ENCODE measurements at regions not wholly inside any gene's neighbourhood (a gene's known extent, or its start where the extent isn't known, plus 50 kb on each side); places are given as distances from the start of the nearest gene placed in this dataset.

DNA sequence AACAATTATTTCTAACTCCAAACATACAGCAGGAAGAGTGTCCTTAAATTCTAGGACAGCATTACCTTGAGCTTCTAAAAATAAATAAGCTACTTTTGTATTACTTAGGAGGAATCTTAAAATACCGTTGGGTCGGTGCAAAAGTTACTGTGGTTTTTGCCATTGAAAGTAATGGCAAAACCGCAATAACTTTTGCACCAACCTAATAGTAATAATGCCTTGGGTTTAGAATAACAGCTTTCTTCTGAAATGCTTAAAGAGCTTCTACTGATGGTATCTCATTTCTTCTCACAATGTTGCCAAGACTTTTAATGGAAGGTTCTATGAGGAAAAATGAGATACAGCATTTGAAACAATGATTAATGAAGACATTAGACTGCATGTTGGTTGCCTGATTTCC, 179.9 kb downstream of the SEC16B start:
- DNase-seq (ENCODE audit: low spot score): no peak

DNA sequence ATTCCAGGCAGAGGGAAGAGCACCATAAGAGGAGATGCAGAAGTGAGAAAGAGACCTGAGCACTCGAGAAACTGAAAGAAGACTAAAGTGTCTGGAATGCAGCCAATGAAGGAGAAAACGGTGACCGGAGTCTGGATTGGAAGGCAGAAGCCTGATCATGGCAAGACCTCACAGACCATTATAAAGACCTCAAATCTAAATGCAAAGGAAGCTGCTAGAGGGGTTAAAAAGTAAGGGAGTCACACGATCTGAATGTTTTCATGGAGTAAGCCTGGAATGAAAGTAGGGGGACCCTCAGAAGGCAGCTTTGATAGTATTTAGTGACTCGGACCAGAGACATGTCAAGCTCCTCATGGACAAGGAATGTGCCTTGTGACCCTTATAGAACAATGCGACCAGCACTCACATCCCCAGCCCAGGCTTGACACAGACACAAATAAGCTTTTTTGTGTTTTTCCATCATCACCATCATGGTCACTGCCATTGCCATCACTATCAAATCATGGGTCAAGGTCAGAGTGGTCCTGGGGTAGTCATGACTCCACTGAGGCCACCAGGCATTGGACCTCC, 183.6 kb downstream of the SEC16B start:
- no peak for DNase-seq (ENCODE audit: low spot score)

DNA sequence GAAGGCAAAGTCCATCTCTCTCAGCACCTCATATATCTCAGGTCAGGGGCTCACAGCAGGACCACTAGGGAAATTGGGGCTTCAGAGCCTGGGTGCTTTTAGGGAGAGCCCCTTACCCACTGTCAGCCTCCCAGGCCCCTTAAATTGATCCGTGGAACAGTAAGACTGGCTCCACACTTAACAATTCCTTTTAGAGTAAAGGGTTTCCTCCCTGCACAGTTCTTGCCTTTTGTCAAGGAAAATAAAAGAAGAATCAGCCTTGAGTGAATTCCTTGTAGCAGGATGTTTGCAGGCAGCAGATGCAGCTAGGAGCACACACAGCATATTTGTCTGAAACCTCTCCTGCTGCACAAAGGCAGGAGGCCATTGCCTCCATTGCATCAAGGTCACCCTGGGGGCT, 184.9 kb downstream of the SEC16B start:
- no peak for DNase-seq (ENCODE audit: low spot score)

DNA sequence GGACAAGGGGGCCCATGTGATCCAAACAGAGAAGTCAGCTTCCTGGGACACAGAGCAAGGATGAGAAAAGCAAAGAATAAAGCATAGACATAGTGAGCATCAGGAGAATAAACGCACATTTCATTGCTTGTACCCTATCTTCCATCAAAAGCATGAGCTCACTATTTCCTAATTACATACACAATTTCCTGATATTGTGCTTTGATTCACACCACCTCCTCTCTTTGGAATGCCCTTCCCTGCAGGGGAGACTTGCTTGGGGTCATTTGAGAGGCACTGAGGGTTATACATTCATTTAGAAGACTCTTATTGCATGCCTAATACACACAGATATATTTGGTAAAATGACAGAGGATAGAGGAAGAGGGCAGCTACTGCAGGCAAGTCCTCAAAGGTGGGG, 185.4 kb downstream of the SEC16B start:
- DNase-seq (ENCODE audit: low spot score): no peak

DNA sequence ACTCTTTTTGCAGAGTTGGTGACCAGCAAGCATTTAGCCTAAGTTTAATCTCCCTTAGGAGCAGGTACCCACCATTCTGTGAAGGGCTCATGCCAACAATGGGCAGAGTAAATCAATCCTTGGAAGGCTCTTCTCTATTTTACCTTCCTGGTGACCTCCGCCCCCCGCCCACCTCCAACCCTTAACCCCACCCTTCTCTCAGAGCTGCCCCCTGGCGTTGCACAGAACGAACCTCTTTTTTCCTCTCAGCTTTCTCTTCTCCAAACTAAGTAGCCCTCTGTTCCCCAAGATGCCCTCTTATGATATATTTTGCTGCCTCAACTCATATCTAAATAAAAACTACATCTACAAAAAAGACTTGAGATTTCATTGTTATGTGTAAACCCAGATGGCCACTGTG, 186.8 kb downstream of the SEC16B start:
- no peak for DNase-seq (ENCODE audit: low spot score)

DNA sequence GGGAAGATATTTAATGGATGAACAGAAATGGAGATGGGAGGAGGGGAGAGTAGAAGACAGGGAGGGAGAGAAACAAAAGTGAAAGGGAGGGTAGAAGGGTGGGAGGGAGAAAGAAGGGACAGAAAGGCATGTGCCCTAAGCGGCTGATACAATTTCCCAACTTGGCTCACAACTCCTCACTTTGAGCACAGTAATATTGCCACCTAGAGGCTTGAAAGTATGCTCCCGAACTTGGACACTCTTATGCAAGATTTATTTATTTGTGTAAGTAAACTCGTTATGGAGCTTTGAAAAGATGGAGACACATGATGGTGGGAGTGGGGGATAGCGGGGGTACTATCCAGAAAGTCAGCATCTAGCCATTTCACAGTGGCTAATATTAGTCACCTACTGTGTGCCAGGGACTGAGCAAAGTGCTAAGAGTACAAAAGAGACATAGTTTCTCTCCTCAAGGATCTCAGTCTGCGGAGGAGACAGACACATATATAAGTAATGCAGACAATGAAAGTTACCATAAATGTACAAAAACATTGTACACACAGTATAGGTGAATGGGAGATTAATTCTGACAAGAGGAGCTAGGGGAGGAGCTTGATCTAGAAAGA, 189.7 kb downstream of the SEC16B start:
- DNase-seq (ENCODE audit: low spot score): peak; percentile 84

DNA sequence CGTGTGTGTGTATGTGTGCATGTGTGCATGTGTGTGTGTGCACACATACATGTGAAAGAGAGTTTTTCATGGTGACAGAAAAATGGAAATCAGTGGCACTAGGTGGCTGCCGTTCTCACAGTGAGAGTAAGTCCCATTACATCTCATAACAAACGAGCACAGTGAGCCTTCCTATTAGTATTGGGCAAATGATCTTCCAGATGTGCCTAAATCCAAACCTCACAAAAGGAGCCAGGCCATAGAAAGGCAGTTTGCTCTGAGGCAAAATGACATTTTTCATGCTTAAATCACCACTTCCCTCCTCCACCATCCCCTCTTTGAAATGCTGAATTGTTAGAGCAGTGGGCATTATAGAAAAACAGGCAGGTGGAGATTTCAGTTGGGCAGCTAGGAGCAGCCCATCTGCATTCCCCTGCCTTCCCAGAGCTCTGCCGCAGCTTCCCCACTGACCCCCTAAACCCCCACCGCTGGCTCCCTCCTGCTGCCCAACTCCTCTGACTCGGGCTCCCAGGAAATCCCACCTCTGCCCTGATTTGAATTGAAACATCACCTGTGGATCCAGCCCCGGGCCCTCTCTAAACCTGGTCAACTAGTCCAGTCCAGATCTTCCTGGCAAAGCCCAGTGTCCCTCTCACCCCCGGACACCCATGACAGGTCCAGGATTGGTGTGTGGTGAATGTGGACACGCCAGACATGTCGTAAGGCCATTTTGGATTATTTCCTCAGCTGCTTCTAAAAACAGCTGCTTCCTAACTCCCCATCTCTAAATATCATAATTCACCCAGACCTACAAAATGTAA, 190.5 kb downstream of the SEC16B start:
- DNase-seq (ENCODE audit: low spot score): no peak

DNA sequence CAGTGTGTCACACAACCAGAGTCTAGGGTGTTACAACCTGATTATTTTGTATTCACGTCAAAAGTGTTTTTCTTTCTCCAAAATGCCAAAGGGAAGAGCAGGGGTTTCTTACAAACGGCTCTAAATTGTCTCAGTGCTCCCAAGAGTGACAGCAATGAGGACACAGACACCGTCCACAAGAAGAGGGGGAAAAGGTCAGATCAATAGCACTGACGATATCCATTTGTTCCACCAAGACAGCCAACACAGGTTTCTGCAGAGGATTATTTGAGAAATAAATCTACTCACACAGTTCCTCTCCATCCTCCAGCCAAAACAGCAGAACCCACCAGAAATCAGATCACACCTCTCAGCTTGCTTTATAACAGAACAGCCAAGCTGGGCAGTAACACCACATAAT, 193.9 kb downstream of the SEC16B start:
- no peak for DNase-seq (ENCODE audit: low spot score)

DNA sequence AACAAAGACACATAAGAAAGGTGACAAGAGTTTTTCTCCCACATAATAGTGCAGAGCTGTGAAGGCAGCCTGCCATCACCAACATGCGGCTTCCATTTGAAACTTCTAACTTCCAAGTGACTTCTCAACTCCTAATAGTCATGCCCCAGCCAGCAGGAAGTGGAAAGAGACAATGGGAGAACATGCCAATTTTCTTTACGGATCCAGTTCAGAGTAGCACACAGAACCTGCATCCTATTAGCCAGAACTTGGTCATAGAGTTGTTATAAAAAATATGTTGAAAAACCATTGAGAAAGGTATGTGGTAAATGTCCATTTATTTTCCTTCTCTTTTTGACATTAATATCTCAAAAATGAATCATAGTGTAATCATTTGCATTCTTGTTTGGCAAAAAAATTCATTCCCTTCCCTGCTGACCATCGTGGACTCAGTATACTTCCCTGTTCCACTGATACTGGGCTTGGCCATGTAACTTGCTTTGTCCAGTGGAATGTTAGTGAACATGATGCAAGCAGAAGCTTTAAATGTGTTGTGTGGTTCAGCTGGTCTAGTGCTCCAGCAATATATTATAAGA, 197.4 kb downstream of the SEC16B start:
- no peak for DNase-seq (ENCODE audit: low spot score)

DNA sequence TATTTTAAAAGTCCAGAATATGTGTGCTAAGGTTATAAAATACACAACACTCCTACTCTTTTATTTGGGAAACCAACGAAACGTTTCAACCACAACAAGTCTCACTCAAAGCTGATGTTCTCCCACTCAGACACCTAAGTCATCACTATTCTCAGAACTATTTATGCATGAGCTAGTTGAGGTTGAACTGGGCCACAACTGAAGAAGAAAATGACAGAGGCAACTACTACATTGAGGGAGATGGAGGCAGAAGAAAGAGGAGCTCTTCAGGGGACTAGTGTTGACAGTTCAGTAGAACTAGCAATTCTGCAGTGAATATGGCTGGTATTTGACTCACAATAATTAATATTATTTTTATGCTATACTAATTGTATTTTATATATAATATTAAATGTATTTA, 198.2 kb downstream of the SEC16B start:
- DNase-seq (ENCODE audit: low spot score): no peak

DNA sequence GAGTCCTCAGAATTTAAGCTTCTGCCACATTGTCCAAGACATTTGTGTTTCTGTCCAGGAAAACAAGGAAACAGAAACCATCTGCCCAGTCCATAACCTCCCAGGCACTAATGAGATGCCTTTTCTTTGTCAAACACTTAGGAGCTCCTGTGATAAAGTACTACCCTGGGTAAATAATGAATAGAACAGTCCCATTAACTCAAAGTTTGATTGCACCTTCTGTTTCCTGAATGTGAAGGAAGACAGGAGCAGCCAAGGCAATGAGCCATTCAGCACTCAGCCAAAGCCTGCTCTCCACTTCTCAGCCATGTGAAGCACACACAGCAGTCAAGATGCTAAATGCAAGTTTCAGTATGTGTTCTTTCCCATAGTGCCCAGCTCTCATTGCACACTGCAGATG, 199.8 kb downstream of the SEC16B start:
- no peak for DNase-seq (ENCODE audit: low spot score)

DNA sequence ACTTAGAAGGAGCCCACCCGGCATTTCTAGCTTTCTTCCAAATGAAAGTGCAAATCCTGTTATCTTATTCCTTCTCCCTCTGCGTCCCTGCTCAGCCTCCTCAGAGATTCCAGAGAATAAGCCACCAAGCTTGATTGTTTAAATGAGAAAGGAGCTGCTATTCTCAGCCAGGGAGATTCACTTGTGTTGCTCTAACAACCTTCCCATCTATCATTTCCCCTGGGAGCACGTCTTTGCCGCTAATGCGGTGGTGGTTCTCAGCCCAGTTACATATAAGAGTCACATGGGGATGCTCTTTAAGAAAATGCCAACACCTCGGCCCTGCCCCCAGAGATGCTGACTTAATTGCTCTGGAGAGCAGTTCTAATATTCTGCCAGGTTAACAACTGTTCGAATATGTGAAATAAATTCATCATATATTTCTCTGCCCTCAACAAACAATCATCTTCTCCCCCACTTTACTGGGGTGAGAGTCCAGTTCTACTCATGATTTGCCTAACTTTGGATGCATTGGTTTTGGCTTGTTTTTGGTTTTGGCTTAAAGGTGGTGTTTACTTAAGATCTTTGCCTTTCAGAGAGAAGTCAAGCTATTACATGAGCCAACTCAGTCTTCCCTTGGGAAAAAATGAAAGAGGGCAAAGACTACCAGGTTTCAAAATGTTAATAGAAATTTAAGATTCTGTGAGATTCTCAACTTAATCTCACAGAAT, 213.9 kb downstream of the SEC16B start:
- DNase-seq (ENCODE audit: low spot score): no peak

DNA sequence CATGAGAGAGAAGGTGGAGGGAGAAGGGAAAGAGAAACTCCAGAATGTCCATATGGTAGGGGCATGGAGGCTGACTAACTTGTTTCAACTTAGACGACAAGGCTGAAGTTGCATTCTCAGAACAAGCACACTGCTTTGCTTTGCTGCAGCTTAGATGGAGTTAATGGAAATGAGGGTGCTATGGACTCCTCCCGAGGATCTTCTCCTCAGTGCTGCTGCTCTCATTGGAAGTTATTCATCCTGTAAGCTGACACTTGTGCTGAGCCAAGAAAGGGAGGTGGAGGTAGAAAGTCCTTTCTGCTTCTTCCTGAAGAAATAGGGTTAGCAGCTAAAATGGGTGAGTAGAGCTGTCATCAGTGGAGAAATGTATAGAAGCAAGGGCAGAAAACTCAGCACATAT, 215.3 kb downstream of the SEC16B start:
- DNase-seq (ENCODE audit: low spot score): no peak

DNA sequence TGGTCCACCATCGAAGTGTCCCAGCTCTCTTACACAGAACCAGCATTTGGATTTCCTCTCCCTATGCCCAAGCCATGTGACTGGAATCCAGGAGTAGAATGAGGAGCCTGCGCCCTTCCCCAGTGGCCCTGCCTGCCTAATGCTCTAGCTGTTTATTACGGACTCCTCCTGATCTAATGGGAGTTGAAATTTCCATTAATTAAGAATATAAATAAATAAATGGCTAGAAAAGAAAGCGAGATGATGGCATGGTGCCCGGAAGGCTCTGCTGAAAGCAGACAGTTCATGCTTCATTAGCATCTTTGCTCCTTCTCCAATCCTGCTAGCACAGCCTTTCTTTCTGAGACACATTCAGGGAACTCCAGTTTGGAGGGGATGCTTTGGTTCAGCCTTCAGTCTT, 216.2 kb downstream of the SEC16B start:
- DNase-seq (ENCODE audit: low spot score): peak; percentile 52

DNA sequence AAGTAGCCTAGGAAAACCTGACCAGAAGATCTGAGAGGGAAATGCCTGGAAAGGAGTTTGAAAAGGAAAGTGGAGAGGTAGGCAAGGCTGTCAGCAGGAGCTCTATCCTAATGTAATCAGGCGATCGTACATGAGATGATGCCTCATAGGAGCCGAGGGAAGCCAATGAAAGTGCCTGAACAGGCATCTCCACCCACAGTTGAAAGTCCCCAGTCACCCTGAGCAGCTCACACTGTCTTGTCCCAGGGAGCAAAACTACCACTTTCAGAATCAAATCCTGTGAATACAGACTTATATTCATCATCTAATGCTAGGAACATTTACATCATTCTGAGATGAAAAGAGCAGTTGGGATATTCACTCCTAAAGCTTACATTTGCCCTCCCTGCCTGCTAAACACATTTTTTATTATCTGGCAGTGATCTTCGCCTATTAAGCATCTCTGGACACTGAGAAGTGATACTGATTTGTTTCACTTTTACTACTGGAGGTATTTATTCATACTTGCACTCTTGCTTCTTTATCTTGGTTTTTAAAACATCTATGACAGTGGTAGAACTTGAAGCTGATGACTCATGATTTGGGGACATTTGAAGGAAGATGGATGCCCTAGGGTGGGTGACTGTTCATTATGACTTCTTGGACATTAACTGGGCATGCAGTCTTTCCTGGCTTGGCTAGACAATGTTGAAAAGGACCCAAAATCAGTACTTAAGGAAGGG, 221.6 kb downstream of the SEC16B start:
- no peak for DNase-seq (ENCODE audit: low spot score)

DNA sequence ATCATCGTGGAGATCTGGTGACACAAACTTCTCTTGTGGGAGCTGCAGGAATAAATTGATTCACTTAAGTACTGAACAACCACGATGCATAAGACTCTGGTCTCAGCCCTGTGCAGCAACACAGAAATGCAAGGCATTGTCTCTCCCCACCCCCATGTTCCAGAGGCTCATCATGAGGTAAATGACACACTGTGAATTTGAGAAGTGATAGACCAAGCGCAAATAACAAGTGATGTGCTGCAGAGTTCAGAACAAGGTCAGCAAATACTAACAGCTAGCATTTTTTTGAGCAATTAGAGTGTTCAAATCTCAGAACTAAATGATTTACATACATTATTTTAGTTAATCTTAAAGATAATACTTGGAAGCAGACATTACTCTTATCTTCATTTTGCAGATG, 223.7 kb downstream of the SEC16B start:
- no peak for DNase-seq (ENCODE audit: low spot score)

DNA sequence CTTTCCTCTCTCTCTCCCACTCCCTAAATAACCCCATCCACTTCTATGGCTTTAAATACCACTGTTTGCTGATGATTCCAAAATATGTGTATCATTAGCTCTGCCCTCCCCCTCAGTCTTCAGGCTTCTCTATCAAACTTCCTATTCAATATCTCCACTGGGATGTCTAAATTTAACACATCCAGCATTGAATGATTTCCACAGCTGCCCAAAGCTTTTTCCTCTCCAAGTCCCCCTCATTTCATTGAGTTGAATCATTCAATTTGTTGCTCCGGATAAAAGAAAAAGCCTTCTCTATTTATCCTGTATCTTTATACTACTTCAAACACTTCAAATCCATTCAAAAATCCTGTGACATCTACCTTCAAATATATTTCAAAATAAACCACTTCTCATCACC, 225.0 kb downstream of the SEC16B start:
- no peak for DNase-seq (ENCODE audit: low spot score)

DNA sequence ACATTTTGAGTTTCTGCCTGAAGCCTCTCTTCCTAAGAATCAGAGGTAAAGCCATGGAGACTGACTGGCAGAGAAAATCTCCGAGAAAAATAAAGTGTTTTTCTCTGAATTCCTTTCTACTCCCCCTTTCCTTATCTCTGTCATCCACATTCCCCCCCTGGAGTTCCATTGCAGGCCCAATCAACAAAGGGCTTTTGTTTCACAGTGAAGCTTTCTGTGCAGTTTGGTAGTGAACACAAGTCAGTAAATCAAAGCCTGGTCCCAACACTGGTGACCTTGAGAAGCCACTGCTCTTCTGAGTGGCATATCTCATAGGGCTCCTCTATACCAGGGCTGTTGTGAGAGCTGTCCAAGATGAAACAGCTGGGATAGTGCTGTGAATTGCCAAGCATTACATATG, 228.4 kb downstream of the SEC16B start:
- peak; percentile 42 for DNase-seq (ENCODE audit: low spot score)

DNA sequence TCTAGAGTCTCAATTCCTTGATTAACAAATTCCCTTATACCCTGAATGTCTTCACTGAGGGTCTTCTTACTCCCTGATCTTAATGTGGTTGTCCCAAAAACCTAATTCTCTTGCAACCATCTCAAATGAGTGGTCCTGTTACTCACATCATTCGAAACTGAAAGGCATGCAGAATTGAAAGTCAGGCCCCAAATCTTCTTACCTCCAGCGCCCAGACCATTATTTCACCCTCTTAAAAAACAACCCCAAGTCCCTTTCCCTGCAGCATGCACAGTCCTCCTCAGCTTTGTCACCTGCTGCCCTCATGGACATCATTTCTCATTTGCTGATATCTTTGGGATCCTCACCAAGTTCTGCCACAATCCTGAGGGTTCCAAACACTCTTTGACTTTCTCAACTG, 230.1 kb downstream of the SEC16B start:
- DNase-seq (ENCODE audit: low spot score): no peak

DNA sequence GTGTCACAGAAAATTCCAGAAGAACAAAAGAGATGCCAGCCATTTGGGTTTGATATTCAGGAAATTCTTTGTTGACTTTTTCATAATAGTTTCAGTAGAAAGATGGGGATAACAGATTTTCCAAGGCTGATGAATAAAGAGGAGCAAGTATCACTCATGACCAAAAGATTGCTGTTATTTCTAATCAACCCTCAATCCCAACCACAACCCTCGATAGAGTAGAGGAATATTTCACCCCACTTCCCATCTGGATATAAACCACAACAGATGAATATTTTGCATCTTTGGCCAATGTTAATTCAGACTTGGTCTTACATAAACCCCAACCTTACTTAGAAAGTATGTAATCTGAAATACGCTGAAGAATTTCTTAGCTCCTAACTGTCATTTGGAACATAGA, 232.4 kb downstream of the SEC16B start:
- DNase-seq (ENCODE audit: low spot score): no peak

DNA sequence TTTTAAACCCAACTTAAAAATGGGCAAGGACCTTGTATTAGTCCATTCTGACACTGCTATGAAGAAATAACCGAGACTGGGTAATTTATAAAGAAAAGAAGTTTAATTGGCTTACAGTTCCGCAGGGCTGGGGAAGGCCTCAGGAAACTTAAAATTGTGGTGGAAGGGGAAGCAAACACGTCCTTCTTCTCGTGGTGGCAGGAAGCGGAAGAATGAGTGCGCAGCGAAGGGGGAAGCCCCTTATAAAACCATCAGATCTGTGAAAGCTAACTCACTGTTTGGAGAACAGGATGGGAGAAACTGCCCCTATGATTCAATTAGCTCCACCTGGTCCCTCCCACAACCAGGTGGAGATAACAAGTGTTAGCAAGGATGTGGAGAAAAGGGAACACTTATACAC, 237.7 kb downstream of the SEC16B start:
- no peak for DNase-seq (ENCODE audit: low spot score)

DNA sequence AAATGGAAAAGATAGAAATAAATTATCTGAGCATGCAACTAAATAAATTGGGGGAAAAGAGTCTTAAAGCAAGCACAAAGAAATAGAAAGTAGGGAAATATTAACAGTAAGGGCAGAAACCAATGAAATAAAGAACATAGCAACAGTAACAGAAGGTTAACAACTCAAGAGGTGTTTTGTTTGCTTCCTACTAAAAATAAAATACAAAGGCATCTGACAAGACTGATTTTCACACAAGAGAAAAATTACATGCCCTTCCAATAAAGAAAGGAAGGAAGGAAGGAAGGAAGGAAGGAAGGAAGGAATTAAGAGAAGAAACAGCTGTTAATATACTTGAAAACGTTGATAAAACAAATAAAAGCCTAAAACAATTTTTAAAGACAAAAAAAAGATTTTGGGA, 240.2 kb downstream of the SEC16B start:
- DNase-seq (ENCODE audit: low spot score): no peak
